Stimulated activated CD4-positive, alpha-beta T cell treated with anti-CD3 and anti-CD28 coated beads, Interleukin-15, amount 100 ng/mL, for 48 hours (primary cell): ENCODE measurements at regions not wholly inside any gene's neighbourhood (a gene's known extent, or its start where the extent isn't known, plus 50 kb on each side); places are given as distances from the start of the nearest gene placed in this dataset.
"Not testable (repeated sequence)": the region's sequence is repeated elsewhere in the genome, so short reads cannot be mapped to it uniquely, and the experiment has no call there.

Experiments
- DNase-seq, 2 donors: peaks; one replicate each; pipeline ENCODE4 v3.0.0-alpha.2; 2020; ENCODE audit warnings: low read depth in 2 of 2

- DNase-seq = no peak
Measured at GRCh38 chr4:112775801-112776200, 138.9 kb downstream of the LARP7 start.

DNA sequence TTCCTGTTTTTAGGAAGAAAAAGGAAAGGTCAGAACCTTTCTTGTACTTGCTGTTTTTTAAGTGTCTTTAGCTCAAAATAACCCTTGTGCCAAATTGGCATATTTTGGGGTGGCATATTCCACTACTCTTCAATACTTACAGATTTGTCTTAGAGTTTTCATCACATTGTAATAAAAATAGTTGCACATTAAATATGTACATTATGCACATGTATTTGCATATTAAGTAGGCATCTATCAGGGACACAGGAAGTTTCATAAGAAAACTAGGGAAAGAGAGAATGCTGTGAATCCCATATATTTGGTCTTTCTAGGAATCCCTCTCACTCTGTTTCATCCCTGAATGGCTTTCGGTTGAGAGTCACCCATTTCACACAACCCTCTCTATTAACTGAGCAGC, 139.6 kb downstream of the LARP7 start:
- no peak for DNase-seq

GRCh38 chr4:112778520-112778919, 141.6 kb downstream of the LARP7 start:
- DNase-seq = no peak

GRCh38 chr4:112793033-112793432, 156.1 kb downstream of the LARP7 start:
- no peak for DNase-seq

DNA sequence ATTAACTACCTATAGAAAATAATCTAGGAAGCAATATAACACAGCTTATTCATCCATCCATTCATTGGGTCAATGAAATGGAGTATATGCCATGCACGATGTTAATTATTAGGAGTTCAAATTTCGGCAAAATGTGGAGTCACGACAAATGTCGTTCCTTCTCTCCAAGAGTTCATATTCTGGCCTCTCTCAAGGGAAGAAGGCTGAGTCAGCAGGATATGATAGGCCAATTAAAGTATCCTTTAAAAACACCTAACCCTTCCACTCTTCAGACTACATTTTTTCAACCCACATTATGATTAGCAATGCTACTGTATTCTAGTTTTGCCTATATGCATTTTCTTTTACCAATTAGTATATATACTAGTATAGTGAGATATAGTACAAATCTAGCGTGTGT, 163.1 kb downstream of the LARP7 start:
- DNase-seq = no peak

DNA sequence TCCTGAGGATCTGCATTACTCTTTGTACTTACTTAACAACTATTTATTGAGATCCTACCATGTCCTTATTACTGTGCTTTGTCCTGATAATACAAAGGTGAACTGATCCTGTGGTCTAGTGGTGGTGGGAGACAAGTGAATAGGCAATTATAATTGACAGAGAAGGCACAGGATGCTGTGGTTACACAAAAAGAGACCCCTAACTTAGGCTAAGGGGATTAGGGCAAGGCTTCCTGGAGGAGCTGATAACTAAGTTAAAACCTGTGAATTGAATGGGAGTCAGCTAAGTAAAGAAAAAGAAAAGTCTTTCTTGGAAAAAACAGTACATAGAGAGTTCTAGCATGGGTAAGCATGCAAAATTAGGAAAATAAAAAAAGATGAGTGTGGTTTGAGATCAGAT, 164.4 kb downstream of the LARP7 start:
- no peak for DNase-seq

- no peak for DNase-seq
Measured at GRCh38 chr4:112802780-112803179, 165.8 kb downstream of the LARP7 start.

- DNase-seq = no peak
Measured at GRCh38 chr4:112807083-112807482, 170.1 kb downstream of the LARP7 start.

DNA sequence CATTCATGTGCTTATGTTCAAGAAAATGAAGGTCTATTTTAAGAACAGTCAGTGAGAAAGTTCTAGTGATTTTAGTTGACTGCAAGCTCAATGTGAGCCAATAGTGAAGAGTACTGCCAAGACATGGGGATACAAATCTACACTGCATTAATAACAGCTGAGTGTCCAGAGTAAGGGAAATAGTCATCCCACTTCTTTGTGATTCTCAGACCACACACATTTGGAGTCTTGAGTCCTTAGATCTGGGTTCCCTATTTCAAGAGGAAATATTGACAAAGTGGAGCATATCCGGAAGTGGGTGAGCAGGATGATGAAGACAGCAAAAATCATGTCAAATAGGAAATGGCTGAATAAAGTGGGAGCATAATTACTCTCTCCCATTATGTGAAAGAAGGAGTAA, 171.1 kb downstream of the LARP7 start:
- no peak for DNase-seq

DNA sequence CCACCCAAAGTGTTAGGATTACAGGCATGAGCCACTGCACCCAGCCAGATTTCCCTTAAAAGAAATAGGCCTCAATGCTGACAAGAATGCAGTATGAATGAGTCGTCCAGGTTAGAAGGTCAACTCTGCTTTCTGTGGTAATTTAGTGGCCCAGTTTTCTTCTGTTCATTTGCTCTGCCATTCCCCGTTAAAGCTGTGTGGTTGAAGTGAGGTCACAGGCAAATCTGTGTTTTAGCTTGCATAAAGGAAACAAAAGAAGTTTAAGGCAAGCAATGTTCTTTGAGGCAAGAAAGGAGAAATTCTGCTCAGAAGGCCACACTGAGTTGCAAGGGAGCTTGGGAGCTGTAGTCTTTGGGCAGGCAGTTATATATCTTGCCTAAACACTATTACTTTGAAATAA, 176.8 kb downstream of the LARP7 start:
- DNase-seq = no peak

- DNase-seq = peak; percentile 38 to 48
Measured at GRCh38 chr4:112817933-112818593, 181.1 kb downstream of the LARP7 start.

GRCh38 chr4:112818594-112818965, 181.6 kb downstream of the LARP7 start:
- no peak for DNase-seq

DNA sequence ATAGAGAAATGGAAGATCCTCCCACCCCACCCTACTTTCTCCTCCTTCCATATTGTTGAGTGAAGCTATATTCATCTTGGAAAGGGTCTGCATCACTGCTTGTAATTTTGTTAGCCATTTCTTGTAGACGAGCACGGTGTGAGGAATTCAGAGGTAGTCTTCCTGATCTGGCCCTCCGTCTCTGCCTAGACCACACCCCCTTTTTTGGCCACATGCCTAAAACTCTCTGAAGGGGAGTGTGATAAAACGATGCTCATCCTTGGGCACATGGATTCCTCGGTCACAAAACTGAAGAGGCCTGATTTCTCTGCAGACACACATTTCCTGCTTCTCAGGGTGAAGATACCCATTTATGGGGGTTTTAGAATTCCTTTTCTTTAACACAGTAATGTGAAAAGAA, 182.8 kb downstream of the LARP7 start:
- DNase-seq = no peak

DNA sequence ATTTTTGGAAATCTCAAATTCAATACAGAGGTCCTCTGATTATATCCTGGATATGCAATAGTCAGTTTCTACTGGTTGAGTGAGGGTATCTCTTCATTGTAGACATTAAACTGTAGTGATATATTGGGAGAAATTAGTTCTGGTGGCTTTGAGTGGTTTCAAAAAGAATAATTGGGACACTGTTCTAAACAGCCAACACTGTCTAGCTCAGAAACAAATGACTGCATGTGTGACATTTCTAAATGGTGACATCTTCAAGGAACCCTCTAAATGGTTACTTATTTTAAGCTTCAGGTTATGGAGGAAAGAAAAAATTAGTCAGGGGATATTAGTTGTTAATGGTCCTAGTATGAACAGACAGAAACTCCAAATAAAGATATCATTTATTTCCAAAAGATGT, 186.2 kb downstream of the LARP7 start:
- no peak for DNase-seq

DNA sequence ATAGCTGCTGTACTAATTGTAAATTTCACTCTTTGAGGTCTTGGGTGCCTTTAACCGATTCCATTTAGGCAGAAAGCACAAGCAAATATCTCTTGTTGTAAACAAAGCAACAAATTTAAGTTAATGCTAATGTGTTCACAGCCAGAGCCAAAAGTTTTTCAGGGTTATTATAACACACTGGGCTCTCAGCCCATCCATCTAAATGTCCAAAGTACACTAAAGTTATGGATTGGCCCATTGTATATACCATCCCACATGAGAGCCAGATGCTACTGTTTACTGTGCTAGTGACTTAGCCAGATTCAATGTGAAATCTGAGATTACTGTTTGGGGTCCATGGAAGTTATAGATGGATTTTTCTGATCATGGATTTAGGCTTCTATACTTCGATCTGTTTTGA, 186.7 kb downstream of the LARP7 start:
- no peak for DNase-seq

- DNase-seq = no peak
Measured at GRCh38 chr4:112830753-112831386, 193.9 kb downstream of the LARP7 start.

GRCh38 chr4:112832493-112832892, 195.6 kb downstream of the LARP7 start:
- no peak for DNase-seq

- DNase-seq = no peak
Measured at GRCh38 chr4:112836895-112837294, 200.0 kb downstream of the LARP7 start.

DNA sequence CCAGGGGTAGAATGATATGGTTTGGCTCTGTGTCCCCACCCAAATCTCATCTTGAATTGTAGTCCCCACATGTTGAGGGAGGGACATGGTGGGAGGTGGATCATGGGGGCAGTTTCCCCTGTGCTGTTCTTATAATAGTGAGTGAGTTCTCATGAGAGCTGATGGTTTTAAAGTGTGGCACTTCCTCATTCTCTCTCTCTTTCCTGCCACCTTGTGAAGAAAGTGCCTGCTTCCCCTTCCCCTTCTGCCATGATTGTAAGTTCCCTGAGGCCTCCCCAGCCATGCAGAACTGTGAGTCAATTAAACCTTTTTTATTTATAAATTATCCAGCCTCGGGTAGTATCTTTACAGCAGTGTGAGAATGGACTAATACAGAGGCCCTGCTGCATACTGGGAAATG, 201.1 kb downstream of the LARP7 start:
- not testable (repeated sequence) for DNase-seq

- DNase-seq = no peak
Measured at GRCh38 chr4:112840061-112840460, 203.1 kb downstream of the LARP7 start.

DNA sequence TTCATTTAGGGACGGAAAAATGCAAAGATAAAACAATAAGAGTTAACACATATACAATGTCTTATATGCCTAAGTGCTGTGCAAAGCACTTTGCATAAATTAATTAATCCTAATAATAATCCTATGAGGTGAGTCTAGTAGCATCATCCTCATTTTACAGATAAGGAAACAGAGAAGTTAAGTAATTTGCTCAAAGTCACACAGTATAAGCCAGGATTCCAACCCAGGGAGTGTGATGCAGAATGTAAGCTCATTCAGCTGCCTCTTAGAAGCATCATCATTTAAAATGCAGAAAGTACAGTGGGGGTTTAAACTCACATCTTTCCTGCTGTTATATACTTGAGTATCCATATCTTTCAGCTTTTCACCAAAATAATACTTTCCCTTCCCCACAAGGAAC, 203.7 kb downstream of the LARP7 start:
- no peak for DNase-seq

DNA sequence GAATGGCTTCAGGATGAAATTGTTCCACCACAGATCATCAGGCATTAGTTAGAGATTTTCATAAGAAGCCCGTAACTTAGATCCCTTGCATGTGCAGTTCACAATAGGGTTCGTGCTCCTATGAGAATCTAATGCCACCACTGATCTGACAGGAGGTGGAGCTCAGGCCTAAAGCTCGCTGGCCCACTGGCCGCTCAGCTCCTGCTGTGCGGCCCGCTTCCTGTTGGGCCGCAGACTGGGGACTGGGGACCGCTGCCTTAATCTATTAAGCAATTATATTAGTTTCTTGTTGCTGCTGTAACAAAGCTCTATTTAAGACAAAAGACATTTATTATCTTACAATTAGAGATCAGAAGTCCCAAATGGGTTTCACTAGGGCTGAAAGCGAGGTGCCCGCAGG, 205.6 kb downstream of the LARP7 start:
- DNase-seq = no peak

GRCh38 chr4:112845386-112845785, 204.1 kb upstream of the ANK2 start:
- no peak for DNase-seq

GRCh38 chr4:112847045-112847444, 202.4 kb upstream of the ANK2 start:
- DNase-seq = no peak
